Astrocyte (in vitro differentiated cells and primary cell): ENCODE measurements at regions not wholly inside any gene's neighbourhood (a gene's known extent, or its start where the extent isn't known, plus 50 kb on each side); places are given as distances from the start of the nearest gene placed in this dataset.

Experiments used
- CTCF ChIP-seq: IDR thresholded peaks from 2 replicates; pipeline ENCODE4 v1.5.1; 2011; ENCODE audit warnings: low read depth, mild to moderate bottlenecking, inconsistent platforms, low read length, moderate library complexity; ENCODE audit not compliant: insufficient read depth
- EZH2 ChIP-seq: IDR thresholded peaks from 2 replicates; pipeline ENCODE4 v1.6.1; 2012; ENCODE audit warnings: mild to moderate bottlenecking, low read length, inconsistent platforms; ENCODE audit not compliant: insufficient read depth

DNA sequence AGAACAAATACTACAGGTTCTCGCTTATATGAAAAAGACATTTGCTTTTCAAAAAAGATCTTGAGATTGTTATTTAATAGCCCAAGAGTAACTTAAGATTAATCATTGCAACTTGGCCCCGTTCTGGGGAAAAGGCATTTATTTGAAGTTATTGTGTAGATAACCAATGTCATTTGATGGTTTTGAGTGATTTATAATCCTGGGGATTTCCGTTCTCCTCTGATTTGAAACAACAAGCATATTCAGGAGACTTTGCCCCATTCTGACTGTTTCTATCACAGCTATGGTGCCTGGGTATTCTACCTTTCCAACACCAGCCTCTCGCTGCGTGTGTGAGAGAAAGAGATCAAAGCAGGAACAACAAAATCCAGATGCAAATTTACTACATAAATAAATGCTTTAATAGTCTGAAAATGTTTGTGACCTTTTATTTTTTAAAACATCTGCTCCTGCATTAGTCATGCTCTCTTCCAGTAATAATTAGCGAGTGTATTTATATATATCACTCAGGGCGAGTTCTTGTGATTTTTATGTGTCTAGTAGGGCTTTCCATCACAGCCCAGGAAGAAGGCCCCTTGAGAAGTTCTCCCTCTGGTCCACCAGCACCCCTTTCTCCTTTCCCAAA, 197.9 kb upstream of the FOXQ1 start:
- no peak for TF ChIP-seq CTCF
- TF ChIP-seq EZH2, result no peak
